Smooth muscle cell (in vitro differentiated cells): ENCODE measurements at regions not wholly inside any gene's neighbourhood (a gene's known extent, or its start where the extent isn't known, plus 50 kb on each side); places are given as distances from the start of the nearest gene placed in this dataset.

ENCODE experiments used
- DNase-seq: peaks from one replicate; lab custom pipeline; 2025; ENCODE audit not compliant: unreplicated experiment; lab: John Stamatoyannopoulos, UW
- H2AFZ ChIP-seq: fragments of 200-600 bp; sonication (generic); 2 replicates; pipeline ENCODE4 v1.6.0; 2016; ENCODE audit warnings: antibody characterized with exemption, low read depth, mild to moderate bottlenecking
- H3F3A ChIP-seq: fragments of 200-600 bp; sonication (generic); 2 replicates; pipeline ENCODE4 v1.6.0; 2017; ENCODE audit warnings: antibody characterized with exemption, low read depth
- H3K27ac ChIP-seq: fragments of 200-600 bp; sonication (generic); 2 replicates; pipeline ENCODE4 v1.5.1; 2016; ENCODE audit warnings: low read depth, mild to moderate bottlenecking
- H3K27me3 ChIP-seq: fragments of 200-600 bp; sonication (generic); 2 replicates; pipeline ENCODE4 v1.6.1; 2016; ENCODE audit warnings: low read depth, mild to moderate bottlenecking
- H3K36me3 ChIP-seq: fragments of 200-600 bp; sonication (generic); 2 replicates; pipeline ENCODE4 v1.5.1; 2016; ENCODE audit warnings: low read depth
- H3K4me1 ChIP-seq: fragments of 200-600 bp; sonication (generic); 2 replicates; pipeline ENCODE4 v1.5.1; 2016; ENCODE audit warnings: low read depth
- H3K4me2 ChIP-seq: fragments of 200-600 bp; sonication (generic); 2 replicates; pipeline ENCODE4 v1.6.0; 2016; ENCODE audit warnings: mild to moderate bottlenecking
- H3K4me3 ChIP-seq: fragments of 200-600 bp; sonication (generic); 2 replicates; pipeline ENCODE4 v1.5.1; 2016; ENCODE audit warnings: mild to moderate bottlenecking
- H3K79me2 ChIP-seq: fragments of 200-600 bp; sonication (generic); 2 replicates; pipeline ENCODE4 v1.6.0; 2016; ENCODE audit warnings: low read depth, mild to moderate bottlenecking
- H3K9ac ChIP-seq: fragments of 200-600 bp; sonication (generic); 2 replicates; pipeline ENCODE4 v1.6.0; 2016; ENCODE audit warnings: low read depth
- H3K9me3 ChIP-seq: fragments of 200-600 bp; sonication (generic); replicated peaks from 2 replicates; pipeline ENCODE4 v1.5.1; 2016; ENCODE audit warnings: low read depth
- H4K20me1 ChIP-seq: fragments of 200-600 bp; sonication (generic); 2 replicates; pipeline ENCODE4 v1.6.0; 2016; ENCODE audit warnings: low read depth
- WGBS: methylation state at CpG from one replicate; pipeline ENCODE4 v1.1.7; 2016; ENCODE audit warnings: low lambda C conversion rate; 5-methylcytosine and 5-hydroxymethylcytosine counted together
- TF ChIP-seq, protein P1 (sequence below): fragments of 200-600 bp; sonication (generic); IDR thresholded peaks from 2 replicates; pipeline ENCODE4 v1.5.1; 2017; ENCODE audit warnings: borderline replicate concordance, mild to moderate bottlenecking, antibody characterized with exemption; ENCODE audit not compliant: insufficient read depth, poor library complexity, severe bottlenecking

DNA sequence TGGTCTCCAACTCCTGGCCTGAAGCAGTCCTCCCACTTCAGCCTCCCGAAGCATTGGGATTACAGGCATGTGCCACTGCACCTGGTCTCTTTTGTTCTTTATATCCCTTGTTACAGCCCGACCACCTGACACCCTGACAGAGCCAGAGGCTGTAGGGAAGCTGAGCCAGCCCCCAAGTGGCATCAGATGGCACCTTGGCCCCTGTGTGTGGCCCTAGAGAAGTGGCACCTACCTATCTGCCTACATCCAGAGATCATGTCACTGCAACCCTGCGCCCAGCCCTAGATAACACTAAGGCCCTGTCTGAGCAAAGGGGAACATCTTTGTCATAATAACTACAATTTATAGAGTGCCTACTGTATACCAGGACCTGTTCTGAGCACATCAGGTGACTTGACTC, 235.0 kb downstream of the AACS start:
- Histone ChIP-seq H3K27me3 (no peaks in the 10 kb centered on the region), H3K4me3 (no peak overlapping the region), H3K9me3 (no peaks in the 10 kb centered on the region), H2AFZ (no peak overlapping the region), H3K4me1 (no peaks in the 10 kb centered on the region), H3K36me3 (no peaks in the 10 kb centered on the region), H3K79me2 (no peaks in the 10 kb centered on the region), H4K20me1 (no peaks in the 10 kb centered on the region), H3K4me2 (no peak overlapping the region), H3K9ac (no peak overlapping the region), H3K27ac (no peak overlapping the region), H3F3A (no peaks in the 10 kb centered on the region)
- TF ChIP-seq, protein P1, sequence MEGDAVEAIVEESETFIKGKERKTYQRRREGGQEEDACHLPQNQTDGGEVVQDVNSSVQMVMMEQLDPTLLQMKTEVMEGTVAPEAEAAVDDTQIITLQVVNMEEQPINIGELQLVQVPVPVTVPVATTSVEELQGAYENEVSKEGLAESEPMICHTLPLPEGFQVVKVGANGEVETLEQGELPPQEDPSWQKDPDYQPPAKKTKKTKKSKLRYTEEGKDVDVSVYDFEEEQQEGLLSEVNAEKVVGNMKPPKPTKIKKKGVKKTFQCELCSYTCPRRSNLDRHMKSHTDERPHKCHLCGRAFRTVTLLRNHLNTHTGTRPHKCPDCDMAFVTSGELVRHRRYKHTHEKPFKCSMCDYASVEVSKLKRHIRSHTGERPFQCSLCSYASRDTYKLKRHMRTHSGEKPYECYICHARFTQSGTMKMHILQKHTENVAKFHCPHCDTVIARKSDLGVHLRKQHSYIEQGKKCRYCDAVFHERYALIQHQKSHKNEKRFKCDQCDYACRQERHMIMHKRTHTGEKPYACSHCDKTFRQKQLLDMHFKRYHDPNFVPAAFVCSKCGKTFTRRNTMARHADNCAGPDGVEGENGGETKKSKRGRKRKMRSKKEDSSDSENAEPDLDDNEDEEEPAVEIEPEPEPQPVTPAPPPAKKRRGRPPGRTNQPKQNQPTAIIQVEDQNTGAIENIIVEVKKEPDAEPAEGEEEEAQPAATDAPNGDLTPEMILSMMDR: no peak
- WGBS: 68% methylated on average over 3 of the region's 3 CpGs
- DNase-seq: no peak

GRCh38 chr12:125303337-125303736, 238.1 kb downstream of the AACS start:
- no peaks in the 10 kb centered on the region for H3K79me2 ChIP-seq
- no peak overlapping the region for H3K4me3 ChIP-seq
- H3K9ac ChIP-seq: no peak overlapping the region
- H3K36me3 ChIP-seq: no peaks in the 10 kb centered on the region
- H3K27me3 ChIP-seq: no peaks in the 10 kb centered on the region
- 85% methylated on average over 2 of the region's 2 CpGs for WGBS
- no peaks in the 10 kb centered on the region for H3K9me3 ChIP-seq
- no peak overlapping the region for H2AFZ ChIP-seq
- H3F3A ChIP-seq: no peaks in the 10 kb centered on the region
- no peaks in the 10 kb centered on the region for H3K4me1 ChIP-seq
- H3K4me2 ChIP-seq: no peak overlapping the region
- TF ChIP-seq, protein P1: no peak
- no peaks in the 10 kb centered on the region for H4K20me1 ChIP-seq
- no peak for DNase-seq
- H3K27ac ChIP-seq: no peak overlapping the region

- no peak overlapping the region for H2AFZ ChIP-seq
- 96% methylated on average over 10 of the region's 10 CpGs for WGBS
- H3K9me3 ChIP-seq: no peaks in the 10 kb centered on the region
- no peaks in the 10 kb centered on the region for H3K4me1 ChIP-seq
- no peaks in the 10 kb centered on the region for H3K27me3 ChIP-seq
- H3K9ac ChIP-seq: no peak overlapping the region
- TF ChIP-seq, protein P1: no peak
- H3K4me2 ChIP-seq: no peak overlapping the region
- no peaks in the 10 kb centered on the region for H4K20me1 ChIP-seq
- H3K79me2 ChIP-seq: no peaks in the 10 kb centered on the region
- H3F3A ChIP-seq: no peaks in the 10 kb centered on the region
- no peaks in the 10 kb centered on the region for H3K36me3 ChIP-seq
- no peak overlapping the region for H3K27ac ChIP-seq
- no peak for DNase-seq
- no peak overlapping the region for H3K4me3 ChIP-seq
Observed at GRCh38 chr12:125304029-125304428, 238.8 kb downstream of the AACS start.

GRCh38 chr12:125305231-125305630, 240.0 kb downstream of the AACS start:
- no peaks in the 10 kb centered on the region for H3K9me3 ChIP-seq
- no peak for DNase-seq
- no peak overlapping the region for H3K4me2 ChIP-seq
- H3K27me3 ChIP-seq: no peaks in the 10 kb centered on the region
- H3K79me2 ChIP-seq: no peaks in the 10 kb centered on the region
- TF ChIP-seq, protein P1: no peak
- no peaks in the 10 kb centered on the region for H3K36me3 ChIP-seq
- H4K20me1 ChIP-seq: no peaks in the 10 kb centered on the region
- H3K9ac ChIP-seq: no peak overlapping the region
- H3K4me3 ChIP-seq: no peak overlapping the region
- no peak overlapping the region for H3K27ac ChIP-seq
- 82% methylated on average over 6 of the region's 6 CpGs for WGBS
- H2AFZ ChIP-seq: no peak overlapping the region
- no peaks in the 10 kb centered on the region for H3F3A ChIP-seq
- H3K4me1 ChIP-seq: no peaks in the 10 kb centered on the region
